CD4-positive, CD25-positive, alpha-beta regulatory T cell (primary cell): ENCODE measurements at regions not wholly inside any gene's neighbourhood (a gene's known extent, or its start where the extent isn't known, plus 50 kb on each side); places are given as distances from the start of the nearest gene placed in this dataset.

Source experiments
- ATAC-seq, 2 donors: fragments of 150-1000 bp; cut with Tn5 transposase; one replicate each; pipeline ENCODE4 v1.10.0; 2021; ENCODE audit warnings: low read depth in 2 of 2, moderate number of reproducible peaks in 2 of 2, moderate library complexity in 1 of 2
- DNase-seq, 3 donors: peaks; one replicate each; pipeline versions ENCODE4 v3.0.0 to v3.0.0-alpha.2; 2012 to 2022; ENCODE audit warnings: mixed read lengths in 1 of 3
- H3K27ac ChIP-seq: one replicate; pipeline ENCODE4 v1.7.0; 2013; ENCODE audit warnings: mild to moderate bottlenecking, low read length; ENCODE audit not compliant: insufficient read depth, poor library complexity, severe bottlenecking
- H3K27me3 ChIP-seq: one replicate; pipeline ENCODE4 v1.7.0; 2013; ENCODE audit warnings: low read length; ENCODE audit not compliant: control insufficient read depth, insufficient read depth
- H3K36me3 ChIP-seq: one replicate; pipeline ENCODE4 v1.7.0; 2013; ENCODE audit warnings: mild to moderate bottlenecking, low read length, moderate library complexity; ENCODE audit not compliant: control insufficient read depth, insufficient read depth
- H3K4me1 ChIP-seq: 2 replicates; pipeline ENCODE4 v1.7.0; 2013; ENCODE audit warnings: mild to moderate bottlenecking, low read length; ENCODE audit not compliant: insufficient read depth, control insufficient read depth, poor library complexity, severe bottlenecking
- H3K4me3 ChIP-seq: one replicate; pipeline ENCODE4 v1.7.0; 2013; ENCODE audit warnings: low read depth, mild to moderate bottlenecking, low read length, moderate library complexity
- H3K9me3 ChIP-seq, 2 experiments: 1 replicate in 1 of 2; 2 replicates in 1 of 2; pipeline ENCODE4 v1.7.0; 2013; ENCODE audit warnings: low read length in 2 of 2, mild to moderate bottlenecking in 1 of 2, moderate library complexity in 1 of 2; ENCODE audit not compliant: control insufficient read depth in 2 of 2
- H3K27ac Mint-ChIP-seq, 3 donors: one replicate each; pipeline ENCODE4 v1.8.0; 2020 to 2022; ENCODE audit warnings: mild to moderate bottlenecking in 3 of 3, mixed read lengths in 3 of 3, moderate library complexity in 2 of 3
- H3K27me3 Mint-ChIP-seq: one replicate; pipeline ENCODE4 v1.8.0; 2022; ENCODE audit warnings: mild to moderate bottlenecking, mixed read lengths
- H3K36me3 Mint-ChIP-seq: one replicate; pipeline ENCODE4 v1.8.0; 2020; ENCODE audit warnings: mixed read lengths
- H3K4me1 Mint-ChIP-seq, 4 donors: one replicate each; pipeline ENCODE4 v1.8.0; 2020 to 2022; ENCODE audit warnings: mixed read lengths in 4 of 4, mild to moderate bottlenecking in 1 of 4
- H3K4me3 Mint-ChIP-seq, 4 donors: one replicate each; pipeline ENCODE4 v1.8.0; 2020 to 2022; ENCODE audit warnings: mild to moderate bottlenecking in 4 of 4, mixed read lengths in 4 of 4, moderate library complexity in 3 of 4
- H3K9me3 Mint-ChIP-seq, 7 donors: one replicate each; pipeline ENCODE4 v1.8.0; 2020 to 2022; ENCODE audit warnings: mixed read lengths in 7 of 7, mild to moderate bottlenecking in 3 of 7, moderate library complexity in 2 of 7

DNA sequence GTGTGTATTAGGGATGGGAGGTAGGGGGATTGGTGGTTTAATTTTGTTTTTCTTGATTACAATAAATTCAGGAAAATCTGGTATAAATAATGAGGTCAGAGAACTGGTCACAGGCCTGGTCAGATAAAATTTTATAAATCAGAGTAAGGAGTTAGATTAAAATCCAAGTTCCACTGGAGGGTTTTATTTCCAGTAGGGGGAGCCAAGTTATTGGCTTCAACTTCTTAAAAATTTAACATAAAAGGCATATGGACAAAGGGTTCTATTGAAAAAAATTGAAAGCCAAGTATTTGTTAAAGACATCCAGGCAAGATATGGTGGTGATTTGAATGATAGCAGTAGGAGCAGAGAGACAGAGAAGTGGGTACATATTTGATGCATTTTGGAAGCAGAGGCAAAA is 763.3 kb downstream of the SORCS1 start:
- H3K4me3 Mint-ChIP-seq: no peak overlapping the region
- H3K9me3 Mint-ChIP-seq: peaks cover 0 to 5% (median 2%) of the 10 kb centered on the region in 7 donors
- no peak for DNase-seq
- Histone ChIP-seq H3K4me3 (no peak overlapping the region), H3K27me3 (no peaks in the 10 kb centered on the region), H3K9me3 (no peaks in the 10 kb centered on the region), H3K36me3 (no peaks in the 10 kb centered on the region), H3K27ac (no peak overlapping the region), H3K4me1 (no peaks in the 10 kb centered on the region)
- H3K4me1 Mint-ChIP-seq: no peaks in the 10 kb centered on the region
- no peaks in the 10 kb centered on the region for H3K27me3 Mint-ChIP-seq
- no peak overlapping the region for H3K27ac Mint-ChIP-seq
- ATAC-seq: no peak
- no peaks in the 10 kb centered on the region for H3K36me3 Mint-ChIP-seq

DNA sequence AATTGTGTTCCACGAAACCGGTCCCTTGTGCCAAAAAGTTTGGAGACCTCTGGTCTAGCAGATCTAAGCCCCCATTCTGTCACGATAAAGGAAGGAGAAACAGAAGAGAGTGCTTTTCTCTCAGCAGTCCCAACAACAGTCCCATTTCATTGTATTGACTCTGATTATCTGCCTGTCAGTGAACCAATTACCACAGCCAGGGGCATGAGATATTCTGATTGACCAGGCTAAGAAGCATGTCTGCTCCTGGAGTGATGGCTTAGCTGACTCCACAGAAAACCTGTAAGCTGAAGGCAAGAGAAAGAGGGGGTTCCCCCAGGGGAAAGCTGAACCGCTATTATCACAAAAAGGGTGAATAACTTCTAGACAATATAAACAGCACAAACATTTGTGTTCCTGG is 765.4 kb downstream of the SORCS1 start:
- H3K27ac ChIP-seq: no peak overlapping the region
- DNase-seq (no peak), ATAC-seq (no peak)
- Mint-ChIP-seq H3K4me3 (no peak overlapping the region), H3K4me1 (no peaks in the 10 kb centered on the region), H3K9me3 (peaks cover 0 to 5% (median 2%) of the 10 kb centered on the region in 7 donors), H3K27ac (no peak overlapping the region), H3K36me3 (no peaks in the 10 kb centered on the region), H3K27me3 (no peaks in the 10 kb centered on the region)
- no peaks in the 10 kb centered on the region for H3K9me3 ChIP-seq
- H3K4me3 ChIP-seq: no peak overlapping the region
- no peaks in the 10 kb centered on the region for H3K36me3 ChIP-seq
- no peaks in the 10 kb centered on the region for H3K4me1 ChIP-seq
- no peaks in the 10 kb centered on the region for H3K27me3 ChIP-seq

DNA sequence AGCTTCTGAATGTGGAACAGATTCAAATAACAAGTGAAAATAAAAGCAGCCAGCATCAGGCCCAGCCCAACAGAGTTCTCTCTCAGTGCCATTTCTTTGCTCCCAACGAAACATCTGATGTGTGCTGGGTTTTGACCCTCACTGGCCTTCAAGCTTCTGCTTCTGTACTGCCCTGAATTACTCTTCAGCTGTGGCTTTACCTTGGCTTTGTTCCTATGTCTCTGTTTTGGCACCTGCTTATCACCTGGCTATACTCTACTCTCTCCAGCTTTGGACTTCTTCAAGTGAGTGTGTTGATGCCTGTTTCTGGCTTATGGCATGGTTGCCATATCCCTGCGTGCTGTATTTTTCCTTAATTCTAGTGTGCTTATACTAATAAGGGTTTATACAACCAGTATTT is 768.3 kb downstream of the SORCS1 start:
- H3K36me3 ChIP-seq: no peaks in the 10 kb centered on the region
- H3K4me1 ChIP-seq: no peaks in the 10 kb centered on the region
- Mint-ChIP-seq H3K9me3 (peaks cover 0 to 8% (median 2%) of the 10 kb centered on the region in 7 donors), H3K4me1 (no peaks in the 10 kb centered on the region), H3K27ac (no peak overlapping the region), H3K36me3 (no peaks in the 10 kb centered on the region), H3K4me3 (no peak overlapping the region), H3K27me3 (no peaks in the 10 kb centered on the region)
- no peak for ATAC-seq
- H3K27ac ChIP-seq: no peak overlapping the region
- no peak overlapping the region for H3K4me3 ChIP-seq
- DNase-seq: no peak
- H3K9me3 ChIP-seq: no peaks in the 10 kb centered on the region
- H3K27me3 ChIP-seq: no peaks in the 10 kb centered on the region

DNA sequence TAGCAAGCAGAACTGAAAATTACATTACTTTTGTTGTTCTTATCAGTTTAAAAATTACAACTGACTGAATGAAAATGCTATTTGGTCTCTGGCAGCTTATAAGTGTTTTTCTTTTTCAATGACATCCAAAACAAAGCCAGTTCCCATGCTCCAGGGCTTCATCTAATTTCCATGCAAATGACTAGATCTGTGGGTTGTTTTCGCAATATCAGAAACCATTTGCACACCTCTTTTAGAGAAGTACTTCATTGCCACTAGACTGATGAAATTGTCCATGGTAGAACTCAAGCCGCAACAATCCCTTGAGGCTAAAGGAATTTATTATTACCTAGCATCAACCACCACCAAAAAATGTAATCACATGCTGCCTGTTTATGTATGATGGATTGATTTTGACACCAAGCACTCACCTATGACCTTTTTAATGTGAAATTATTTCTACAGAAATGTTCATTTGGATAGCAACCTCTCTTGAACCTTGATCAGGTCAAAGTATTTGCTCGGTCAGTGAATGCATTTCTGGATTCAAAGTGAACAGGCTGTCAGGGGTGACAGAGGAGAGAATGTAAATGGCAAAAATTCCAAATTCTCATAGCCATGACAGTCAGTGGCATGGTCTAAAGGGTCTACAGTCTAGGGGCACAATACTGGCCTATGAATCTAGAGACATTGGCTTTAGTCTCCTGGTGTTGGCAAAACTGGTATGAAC is 769.3 kb downstream of the SORCS1 start:
- Mint-ChIP-seq H3K4me3 (no peak overlapping the region), H3K36me3 (no peaks in the 10 kb centered on the region), H3K4me1 (no peaks in the 10 kb centered on the region), H3K27ac (no peak overlapping the region), H3K27me3 (no peaks in the 10 kb centered on the region), H3K9me3 (peaks cover 0 to 8% (median 2%) of the 10 kb centered on the region in 7 donors)
- H3K27ac ChIP-seq: no peak overlapping the region
- DNase-seq: no peak
- no peaks in the 10 kb centered on the region for H3K36me3 ChIP-seq
- H3K4me1 ChIP-seq: no peaks in the 10 kb centered on the region
- no peak overlapping the region for H3K4me3 ChIP-seq
- no peak for ATAC-seq
- H3K27me3 ChIP-seq: no peaks in the 10 kb centered on the region
- H3K9me3 ChIP-seq: no peaks in the 10 kb centered on the region

DNA sequence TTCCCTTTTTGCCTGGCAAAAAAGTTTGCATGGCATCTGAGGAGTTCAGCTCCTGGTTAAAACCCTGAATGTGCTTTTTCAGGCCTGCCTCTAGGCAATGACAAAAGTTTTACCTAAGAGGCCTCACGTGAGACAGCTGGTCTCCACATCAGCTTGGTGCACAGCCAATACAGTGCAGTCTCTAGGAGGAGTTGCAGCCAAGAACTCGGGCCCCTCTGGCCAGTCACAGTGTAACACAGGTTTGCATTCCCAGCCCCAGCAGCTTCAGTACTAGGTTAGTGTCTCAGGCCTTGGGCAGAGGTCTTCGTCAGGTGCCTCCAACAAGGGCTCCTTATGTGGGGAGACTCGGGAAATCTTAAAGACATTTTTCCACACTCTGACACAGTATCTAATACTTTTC is 771.7 kb downstream of the SORCS1 start:
- Histone ChIP-seq H3K4me1 (no peaks in the 10 kb centered on the region), H3K36me3 (no peaks in the 10 kb centered on the region), H3K27ac (no peak overlapping the region), H3K9me3 (no peaks in the 10 kb centered on the region), H3K4me3 (no peak overlapping the region), H3K27me3 (no peaks in the 10 kb centered on the region)
- H3K36me3 Mint-ChIP-seq: no peaks in the 10 kb centered on the region
- DNase-seq (no peak), ATAC-seq (no peak)
- H3K27ac Mint-ChIP-seq: no peak overlapping the region
- H3K4me1 Mint-ChIP-seq: no peaks in the 10 kb centered on the region
- H3K27me3 Mint-ChIP-seq: no peaks in the 10 kb centered on the region
- H3K9me3 Mint-ChIP-seq: peaks cover 0 to 8% (median 1%) of the 10 kb centered on the region in 7 donors
- H3K4me3 Mint-ChIP-seq: no peak overlapping the region

DNA sequence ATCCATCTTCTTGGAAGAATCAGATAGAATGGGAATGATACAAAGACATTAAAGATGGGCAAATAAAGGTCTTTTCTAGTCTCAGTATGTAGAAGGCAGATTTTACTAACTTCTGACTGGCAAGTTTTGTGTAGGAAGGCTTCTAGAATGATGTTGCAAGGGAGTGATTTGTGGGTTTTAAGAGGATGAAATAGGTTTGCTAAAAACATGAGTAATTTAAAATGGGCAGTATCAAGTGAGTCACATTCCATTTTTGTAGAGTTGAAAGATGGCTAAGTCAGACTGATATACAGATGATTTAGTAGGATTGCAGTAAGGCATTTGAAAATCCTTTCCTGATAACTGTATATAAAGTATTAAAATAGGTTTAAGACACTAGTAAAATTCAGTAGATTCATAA is 777.4 kb downstream of the SORCS1 start:
- ATAC-seq (no peak), DNase-seq (no peak)
- no peaks in the 10 kb centered on the region for H3K27me3 ChIP-seq
- Mint-ChIP-seq H3K27ac (no peak overlapping the region), H3K9me3 (peaks cover 0 to 17% (median 3%) of the 10 kb centered on the region in 7 donors), H3K4me3 (no peak overlapping the region), H3K27me3 (no peaks in the 10 kb centered on the region), H3K4me1 (no peaks in the 10 kb centered on the region), H3K36me3 (no peaks in the 10 kb centered on the region)
- no peak overlapping the region for H3K27ac ChIP-seq
- peaks cover 0 to 4% of the 10 kb centered on the region in 2 experiments for H3K9me3 ChIP-seq
- no peak overlapping the region for H3K4me3 ChIP-seq
- no peaks in the 10 kb centered on the region for H3K4me1 ChIP-seq
- H3K36me3 ChIP-seq: no peaks in the 10 kb centered on the region

DNA sequence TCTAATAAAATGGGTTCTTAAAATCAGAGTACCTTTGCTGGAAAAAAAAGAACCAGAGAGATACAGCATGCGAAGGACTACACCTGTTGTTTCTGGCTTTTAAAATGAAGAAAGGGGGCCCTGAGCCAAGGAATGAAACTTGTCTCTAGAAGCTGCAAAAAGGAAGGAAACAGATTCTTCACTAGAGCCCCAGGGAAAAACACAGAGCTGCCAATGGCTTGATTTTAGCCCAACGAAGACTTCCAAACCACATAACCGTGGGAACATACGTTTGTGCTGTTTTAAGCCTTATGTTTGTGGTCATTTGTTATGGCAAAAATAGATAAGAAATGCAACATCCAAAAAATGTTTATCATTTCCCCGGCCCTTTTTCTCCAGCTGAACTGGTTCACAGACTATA is 780.0 kb downstream of the SORCS1 start:
- no peak overlapping the region for H3K27ac ChIP-seq
- H3K36me3 ChIP-seq: no peaks in the 10 kb centered on the region
- no peak overlapping the region for H3K4me3 Mint-ChIP-seq
- H3K9me3 Mint-ChIP-seq: peaks cover 2 to 21% (median 4%) of the 10 kb centered on the region in 7 donors
- H3K4me3 ChIP-seq: no peak overlapping the region
- H3K9me3 ChIP-seq: peaks cover 0 to 8% of the 10 kb centered on the region in 2 experiments
- no peaks in the 10 kb centered on the region for H3K27me3 ChIP-seq
- no peaks in the 10 kb centered on the region for H3K4me1 Mint-ChIP-seq
- H3K4me1 ChIP-seq: no peaks in the 10 kb centered on the region
- no peak overlapping the region for H3K27ac Mint-ChIP-seq
- DNase-seq (no peak), ATAC-seq (no peak)
- H3K27me3 Mint-ChIP-seq: no peaks in the 10 kb centered on the region
- no peaks in the 10 kb centered on the region for H3K36me3 Mint-ChIP-seq

DNA sequence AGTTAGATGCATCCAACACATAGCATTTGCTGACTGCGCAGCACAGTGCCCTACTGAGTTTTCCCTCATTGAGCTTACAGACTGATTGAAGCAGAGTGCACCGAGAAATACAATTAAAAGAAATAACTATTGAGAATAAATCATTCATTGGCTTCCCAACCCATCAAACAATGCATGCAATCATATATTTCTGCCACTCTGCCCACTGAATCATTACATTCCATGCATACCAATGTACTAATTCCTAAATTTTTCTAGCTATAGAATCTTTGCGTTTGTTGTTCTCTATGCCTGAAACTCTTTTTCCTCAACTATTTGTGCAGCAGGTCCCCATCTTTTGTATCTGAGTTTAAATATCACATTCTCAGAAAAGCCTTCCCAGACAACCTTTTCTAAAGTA is 783.8 kb downstream of the SORCS1 start:
- H3K4me3 ChIP-seq: no peak overlapping the region
- no peak overlapping the region for H3K27ac ChIP-seq
- no peaks in the 10 kb centered on the region for H3K4me1 Mint-ChIP-seq
- no peaks in the 10 kb centered on the region for H3K36me3 Mint-ChIP-seq
- DNase-seq (no peak), ATAC-seq (no peak)
- no peaks in the 10 kb centered on the region for H3K4me1 ChIP-seq
- H3K27me3 Mint-ChIP-seq: no peaks in the 10 kb centered on the region
- peaks cover 0 to 8% of the 10 kb centered on the region in 2 experiments for H3K9me3 ChIP-seq
- no peaks in the 10 kb centered on the region for H3K27me3 ChIP-seq
- H3K9me3 Mint-ChIP-seq: peaks cover 2 to 22% (median 5%) of the 10 kb centered on the region in 7 donors
- H3K4me3 Mint-ChIP-seq: no peak overlapping the region
- H3K36me3 ChIP-seq: no peaks in the 10 kb centered on the region
- no peak overlapping the region for H3K27ac Mint-ChIP-seq
